ENCODE measurements at regions not wholly inside any gene's neighbourhood (a gene's known extent, or its start where the extent isn't known, plus 50 kb on each side); places are given as distances from the start of the nearest gene placed in this dataset.

- TF ChIP-seq CEBPB (IDR thresholded peaks at IDR 0.05; ENCODE audit: low read depth), result no peak
- TF ChIP-seq POLR2AphosphoS5 (IDR thresholded peaks at IDR 0.05; ENCODE audit: low read depth, low read length), result no peak
- no peak for TF ChIP-seq MAX (IDR thresholded peaks at IDR 0.05)
- ChIA-PET RAD21 (ENCODE audit: low non-redundant PET in 1 of 2, low total read pairs in 2 of 2, uncharacterized antibody in 2 of 2, unreplicated experiment in 2 of 2) (no interaction called here), POLR2A (no interaction called here), CTCF (no interaction called here)
- Histone ChIP-seq H3K9ac (ENCODE audit: low read length) (no peak overlapping the region), H3K4me3 (replicated peaks in 1 of 2; ENCODE audit: low read depth in 1 of 2, low read length in 2 of 2) (no peak overlapping the region), H3K4me1 (ENCODE audit: control insufficient read depth in 1 of 2, insufficient read depth in 2 of 2, low read length in 2 of 2) (no peaks in the 10 kb centered on the region), H3K27me3 (ENCODE audit: insufficient read depth, low read length) (no peaks in the 10 kb centered on the region), H3K9me2 (ENCODE audit: insufficient read depth) (no peaks in the 10 kb centered on the region), H3K4me2 (ENCODE audit: low read length) (no peak overlapping the region), H3K79me2 (ENCODE audit: insufficient read depth, low read length) (no peaks in the 10 kb centered on the region), H2AFZ (ENCODE audit: low read depth, low read length, poor library complexity, severe bottlenecking) (no peak overlapping the region), H3K27ac (ENCODE audit: low read depth, low read length) (no peak overlapping the region), H4K20me1 (ENCODE audit: insufficient read depth) (no peaks in the 10 kb centered on the region), H3K9me3 (ENCODE audit: control insufficient read depth in 1 of 2, insufficient read depth in 1 of 2, low read depth in 1 of 2, low read length in 2 of 2) (peaks cover 6 to 39% of the 10 kb centered on the region in 2 experiments; a peak in 3 of 4 replicates), H3K36me3 (ENCODE audit: control insufficient read depth in 1 of 2, insufficient read depth in 2 of 2, low read length in 2 of 2) (no peaks in the 10 kb centered on the region)
- intact Hi-C loops (cut with micrococcal nuclease), result no loop called here
- BruUV-seq (replicated peaks), result no TSS peak
- no peak for ATAC-seq
- DNase-seq (ENCODE audit: low read depth, low spot score), result no peak
Measured at GRCh38 chr5:12825163-12825562, 920.9 kb upstream of the CTNND2 start.

GRCh38 chr5:12805165-12805698, 901.0 kb upstream of the CTNND2 start:
- POLR2A ChIA-PET, result no interaction called here
- ATAC-seq, result no peak
- no peak for TF ChIP-seq RAD21 (IDR thresholded peaks at IDR 0.05; ENCODE audit: low read depth)
- no peak for TF ChIP-seq SP1 (IDR thresholded peaks at IDR 0.05; ENCODE audit: low read depth)
- TF ChIP-seq FOSL1 (IDR thresholded peaks at IDR 0.05; ENCODE audit: low read depth), result no peak
- TF ChIP-seq, protein P1, sequence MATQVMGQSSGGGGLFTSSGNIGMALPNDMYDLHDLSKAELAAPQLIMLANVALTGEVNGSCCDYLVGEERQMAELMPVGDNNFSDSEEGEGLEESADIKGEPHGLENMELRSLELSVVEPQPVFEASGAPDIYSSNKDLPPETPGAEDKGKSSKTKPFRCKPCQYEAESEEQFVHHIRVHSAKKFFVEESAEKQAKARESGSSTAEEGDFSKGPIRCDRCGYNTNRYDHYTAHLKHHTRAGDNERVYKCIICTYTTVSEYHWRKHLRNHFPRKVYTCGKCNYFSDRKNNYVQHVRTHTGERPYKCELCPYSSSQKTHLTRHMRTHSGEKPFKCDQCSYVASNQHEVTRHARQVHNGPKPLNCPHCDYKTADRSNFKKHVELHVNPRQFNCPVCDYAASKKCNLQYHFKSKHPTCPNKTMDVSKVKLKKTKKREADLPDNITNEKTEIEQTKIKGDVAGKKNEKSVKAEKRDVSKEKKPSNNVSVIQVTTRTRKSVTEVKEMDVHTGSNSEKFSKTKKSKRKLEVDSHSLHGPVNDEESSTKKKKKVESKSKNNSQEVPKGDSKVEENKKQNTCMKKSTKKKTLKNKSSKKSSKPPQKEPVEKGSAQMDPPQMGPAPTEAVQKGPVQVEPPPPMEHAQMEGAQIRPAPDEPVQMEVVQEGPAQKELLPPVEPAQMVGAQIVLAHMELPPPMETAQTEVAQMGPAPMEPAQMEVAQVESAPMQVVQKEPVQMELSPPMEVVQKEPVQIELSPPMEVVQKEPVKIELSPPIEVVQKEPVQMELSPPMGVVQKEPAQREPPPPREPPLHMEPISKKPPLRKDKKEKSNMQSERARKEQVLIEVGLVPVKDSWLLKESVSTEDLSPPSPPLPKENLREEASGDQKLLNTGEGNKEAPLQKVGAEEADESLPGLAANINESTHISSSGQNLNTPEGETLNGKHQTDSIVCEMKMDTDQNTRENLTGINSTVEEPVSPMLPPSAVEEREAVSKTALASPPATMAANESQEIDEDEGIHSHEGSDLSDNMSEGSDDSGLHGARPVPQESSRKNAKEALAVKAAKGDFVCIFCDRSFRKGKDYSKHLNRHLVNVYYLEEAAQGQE (IDR thresholded peaks at IDR 0.05; ENCODE audit: low read depth), result no peak
- TF ChIP-seq EZH2 (IDR thresholded peaks at IDR 0.05), result no peak
- TF ChIP-seq CBX3 (IDR thresholded peaks at IDR 0.05; ENCODE audit: low read depth), result no peak
- TF ChIP-seq EZH2phosphoT487 (IDR thresholded peaks at IDR 0.05; ENCODE audit: borderline replicate concordance), result no peak
- TF ChIP-seq MAX (IDR thresholded peaks at IDR 0.05), result no peak
- no peak for TF ChIP-seq ELF1 (IDR thresholded peaks at IDR 0.05; ENCODE audit: borderline replicate concordance, low read depth)
- TF ChIP-seq POLR2AphosphoS5 (IDR thresholded peaks at IDR 0.05; ENCODE audit: low read depth, low read length), result no peak
- TF ChIP-seq, protein P2, sequence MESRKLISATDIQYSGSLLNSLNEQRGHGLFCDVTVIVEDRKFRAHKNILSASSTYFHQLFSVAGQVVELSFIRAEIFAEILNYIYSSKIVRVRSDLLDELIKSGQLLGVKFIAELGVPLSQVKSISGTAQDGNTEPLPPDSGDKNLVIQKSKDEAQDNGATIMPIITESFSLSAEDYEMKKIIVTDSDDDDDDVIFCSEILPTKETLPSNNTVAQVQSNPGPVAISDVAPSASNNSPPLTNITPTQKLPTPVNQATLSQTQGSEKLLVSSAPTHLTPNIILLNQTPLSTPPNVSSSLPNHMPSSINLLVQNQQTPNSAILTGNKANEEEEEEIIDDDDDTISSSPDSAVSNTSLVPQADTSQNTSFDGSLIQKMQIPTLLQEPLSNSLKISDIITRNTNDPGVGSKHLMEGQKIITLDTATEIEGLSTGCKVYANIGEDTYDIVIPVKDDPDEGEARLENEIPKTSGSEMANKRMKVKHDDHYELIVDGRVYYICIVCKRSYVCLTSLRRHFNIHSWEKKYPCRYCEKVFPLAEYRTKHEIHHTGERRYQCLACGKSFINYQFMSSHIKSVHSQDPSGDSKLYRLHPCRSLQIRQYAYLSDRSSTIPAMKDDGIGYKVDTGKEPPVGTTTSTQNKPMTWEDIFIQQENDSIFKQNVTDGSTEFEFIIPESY (IDR thresholded peaks at IDR 0.05; ENCODE audit: extremely low read depth, insufficient replicate concordance, low read length), result no peak
- TF ChIP-seq TCF7L2 (IDR thresholded peaks at IDR 0.05; ENCODE audit: borderline replicate concordance, extremely low read depth, insufficient read depth, insufficient read length), result no peak
- TF ChIP-seq SRF (IDR thresholded peaks at IDR 0.05; ENCODE audit: low read depth), result no peak
- TF ChIP-seq POLR2A (IDR thresholded peaks at IDR 0.05; ENCODE audit: borderline replicate concordance, extremely low read depth, insufficient read depth, insufficient read length), result no peak
- TF ChIP-seq EGR1 (IDR thresholded peaks at IDR 0.05; ENCODE audit: low read depth), result no peak
- TF ChIP-seq SIN3A (IDR thresholded peaks at IDR 0.05; ENCODE audit: low read depth), result no peak

More at GRCh38 chr5:12805165-12805698, 901.0 kb upstream of the CTNND2 start:
- no peak for DNase-seq (ENCODE audit: low read depth, low spot score)
- CTCF ChIA-PET, result no interaction called here
- peaks cover 0 to 20% of the 10 kb centered on the region in 2 experiments; a peak in 2 of 4 replicates for H3K9me3 ChIP-seq (ENCODE audit: control insufficient read depth in 1 of 2, insufficient read depth in 1 of 2, low read depth in 1 of 2, low read length in 2 of 2)
- no peaks in the 10 kb centered on the region for H3K79me2 ChIP-seq (ENCODE audit: insufficient read depth, low read length)
- intact Hi-C loops (cut with micrococcal nuclease), result no loop called here
- H3K4me1 ChIP-seq (ENCODE audit: control insufficient read depth in 1 of 2, insufficient read depth in 2 of 2, low read length in 2 of 2), result no peaks in the 10 kb centered on the region
- H3K9ac ChIP-seq (ENCODE audit: low read length), result no peak overlapping the region
- no peak overlapping the region for H3K4me3 ChIP-seq (replicated peaks in 1 of 2; ENCODE audit: low read depth in 1 of 2, low read length in 2 of 2)
- H4K20me1 ChIP-seq (ENCODE audit: insufficient read depth), result no peaks in the 10 kb centered on the region
- RAD21 ChIA-PET (ENCODE audit: low non-redundant PET in 1 of 2, low total read pairs in 2 of 2, uncharacterized antibody in 2 of 2, unreplicated experiment in 2 of 2), result no interaction called here
- H2AFZ ChIP-seq (ENCODE audit: low read depth, low read length, poor library complexity, severe bottlenecking), result no peak overlapping the region
- no peak overlapping the region for H3K4me2 ChIP-seq (ENCODE audit: low read length)
- H3K27ac ChIP-seq (ENCODE audit: low read depth, low read length), result no peak overlapping the region
- BruUV-seq (replicated peaks), result no TSS peak
- no peaks in the 10 kb centered on the region for H3K36me3 ChIP-seq (ENCODE audit: control insufficient read depth in 1 of 2, insufficient read depth in 2 of 2, low read length in 2 of 2)
- H3K27me3 ChIP-seq (ENCODE audit: insufficient read depth, low read length), result no peaks in the 10 kb centered on the region
- no peaks in the 10 kb centered on the region for H3K9me2 ChIP-seq (ENCODE audit: insufficient read depth)

Data from HCT116 (cell line).